Keratinocyte (primary cell): ENCODE measurements at regions not wholly inside any gene's neighbourhood (a gene's known extent, or its start where the extent isn't known, plus 50 kb on each side); places are given as distances from the start of the nearest gene placed in this dataset.

ENCODE experiments used
- DNase-seq: peaks from one replicate; pipeline ENCODE4 v3.0.0-alpha.2; 2011; ENCODE audit warnings: low read depth, missing footprints, low spot score
- FAIRE-seq: peaks from 2 replicates; lab custom pipeline; 2011; peaks lifted over from hg19 to GRCh38; lab: Jason Lieb, UNC
- H2AFZ ChIP-seq: 2 replicates; pipeline ENCODE4 v1.6.0; 2012; ENCODE audit warnings: low read length, control low read depth, inconsistent platforms; ENCODE audit not compliant: control insufficient read depth
- H3K27ac ChIP-seq: 2 replicates; pipeline ENCODE4 v1.5.1; 2011; ENCODE audit warnings: low read length; ENCODE audit not compliant: control insufficient read depth, insufficient read depth
- H3K27me3 ChIP-seq: 3 replicates; pipeline ENCODE4 v1.6.0; 2011; ENCODE audit warnings: low read length; ENCODE audit not compliant: control insufficient read depth, insufficient read depth; ENCODE audit errors: extremely low read depth
- H3K36me3 ChIP-seq, 2 experiments: 2 replicates in 1 of 2; 3 replicates in 1 of 2; pipeline ENCODE4 v1.5.1; 2011; ENCODE audit warnings: low read length in 2 of 2, mild to moderate bottlenecking in 1 of 2; ENCODE audit not compliant: control insufficient read depth in 2 of 2, insufficient read depth in 2 of 2; ENCODE audit errors: extremely low read depth in 1 of 2
- H3K4me1 ChIP-seq: 3 replicates; pipeline ENCODE4 v1.5.1; 2011; ENCODE audit warnings: low read length; ENCODE audit not compliant: control insufficient read depth, insufficient read depth; ENCODE audit errors: extremely low read depth
- H3K4me2 ChIP-seq: 3 replicates; pipeline ENCODE4 v1.6.0; 2011; ENCODE audit warnings: low read depth, low read length; ENCODE audit not compliant: control insufficient read depth, insufficient read depth; ENCODE audit errors: extremely low read depth
- H3K4me3 ChIP-seq, 3 experiments: fragments of 200-600 bp in 1 of 3; sonication (generic) in 1 of 3; 2 replicates in 2 of 3; 3 replicates in 1 of 3; pipeline ENCODE4 v1.5.1; 2011 to 2016; ENCODE audit warnings: low read length in 3 of 3, mild to moderate bottlenecking in 3 of 3, control low read depth in 2 of 3, inconsistent platforms in 1 of 3, low read depth in 1 of 3, mixed read lengths in 1 of 3, mixed run types in 1 of 3, moderate library complexity in 1 of 3; ENCODE audit not compliant: control insufficient read depth in 2 of 3, insufficient read depth in 2 of 3; ENCODE audit errors: extremely low read depth in 1 of 3
- H3K79me2 ChIP-seq: 2 replicates; pipeline ENCODE4 v1.6.0; 2012; ENCODE audit warnings: low read length; ENCODE audit not compliant: control insufficient read depth, insufficient read depth
- H3K9ac ChIP-seq: 3 replicates; pipeline ENCODE4 v1.6.0; 2011; ENCODE audit warnings: low read length; ENCODE audit not compliant: control insufficient read depth, insufficient read depth; ENCODE audit errors: extremely low read depth
- H3K9me1 ChIP-seq: 3 replicates; pipeline ENCODE4 v1.6.0; 2011; ENCODE audit warnings: low read length; ENCODE audit not compliant: control insufficient read depth, insufficient read depth; ENCODE audit errors: extremely low read depth
- H3K9me3 ChIP-seq: 2 replicates; pipeline ENCODE4 v1.5.1; 2012; ENCODE audit warnings: low read depth, low read length; ENCODE audit not compliant: control insufficient read depth
- H4K20me1 ChIP-seq: 3 replicates; pipeline ENCODE4 v1.6.0; 2011; ENCODE audit warnings: low read length; ENCODE audit not compliant: control insufficient read depth, insufficient read depth; ENCODE audit errors: extremely low read depth
- CTCF ChIP-seq, 3 experiments: IDR thresholded peaks in 1 of 3; conservative IDR thresholded peaks in 1 of 3; optimal IDR thresholded peaks in 1 of 3; 2 replicates in 2 of 3; 3 replicates in 1 of 3; pipeline versions ENCODE3 to v1.5.1; 2011; ENCODE audit warnings: low read length in 3 of 3, mild to moderate bottlenecking in 3 of 3, moderate library complexity in 2 of 3, control low read depth in 1 of 3, inconsistent platforms in 1 of 3; ENCODE audit not compliant: insufficient read depth in 2 of 3; ENCODE audit errors: extremely low read depth in 1 of 3
- EZH2 ChIP-seq: IDR thresholded peaks from one replicate; pipeline ENCODE4 v1.6.1; 2012; ENCODE audit warnings: inconsistent platforms, mild to moderate bottlenecking, low read length, moderate library complexity
- dilution Hi-C: fragments of 300-500 bp; cut with MboI; formaldehyde crosslinking; loops from one replicate; pipeline ENCODE4 v1.7.0; 2020; ENCODE audit warnings: low sequenced_read_pairs; ENCODE audit not compliant: extremely low pct_ligation_motif_present

- Histone ChIP-seq H3K36me3 (no peaks in the 10 kb centered on the region), H3K4me3 (no peak overlapping the region), H3K79me2 (no peaks in the 10 kb centered on the region), H3K4me1 (peaks cover 3% of the 10 kb centered on the region), H3K9me1 (no peaks in the 10 kb centered on the region), H3K27ac (no peak overlapping the region), H3K9me3 (no peaks in the 10 kb centered on the region), H2AFZ (no peak overlapping the region), H3K4me2 (no peak overlapping the region), H3K27me3 (peaks cover 10% of the 10 kb centered on the region), H4K20me1 (no peaks in the 10 kb centered on the region), H3K9ac (no peak overlapping the region)
- no peak for TF ChIP-seq EZH2
- dilution Hi-C loops, result no loop called here
- DNase-seq (no peak), FAIRE-seq (no peak)
These were observed 196.8 kb upstream of the LEF1 start for GRCh38 chr4:108365551-108365950.

GRCh38 chr4:108361886-108362285 lies 193.2 kb upstream of the LEF1 start:
- TF ChIP-seq EZH2 (no peak), CTCF (optimal IDR thresholded peaks at IDR 0.05 in 1 of 3, IDR thresholded peaks at IDR 0.05 in 1 of 3, conservative IDR thresholded peaks at IDR 0.05 in 1 of 3; ENCODE audit: extremely low read depth in 1 of 3, insufficient read depth in 2 of 3, low read length in 3 of 3) (no peak)
- Histone ChIP-seq H3K9ac (no peak overlapping the region), H3K9me1 (no peaks in the 10 kb centered on the region), H3K27ac (no peak overlapping the region), H3K4me3 (no peak overlapping the region), H3K27me3 (peaks cover 3% of the 10 kb centered on the region), H3K9me3 (no peaks in the 10 kb centered on the region), H3K36me3 (no peaks in the 10 kb centered on the region), H4K20me1 (no peaks in the 10 kb centered on the region), H3K4me2 (no peak overlapping the region), H3K4me1 (peaks cover 3% of the 10 kb centered on the region), H2AFZ (no peak overlapping the region), H3K79me2 (no peaks in the 10 kb centered on the region)
- FAIRE-seq (no peak), DNase-seq (no peak)
- dilution Hi-C loops, result no loop called here

GRCh38 chr4:108361446-108361820 lies 192.7 kb upstream of the LEF1 start:
- Histone ChIP-seq H3K9me1 (no peaks in the 10 kb centered on the region), H3K4me1 (peaks cover 3% of the 10 kb centered on the region), H3K27me3 (peaks cover 3% of the 10 kb centered on the region), H3K4me2 (no peak overlapping the region), H3K4me3 (no peak overlapping the region), H3K27ac (no peak overlapping the region), H3K36me3 (no peaks in the 10 kb centered on the region), H3K79me2 (no peaks in the 10 kb centered on the region), H3K9me3 (no peaks in the 10 kb centered on the region), H4K20me1 (no peaks in the 10 kb centered on the region), H3K9ac (no peak overlapping the region), H2AFZ (no peak overlapping the region)
- dilution Hi-C loops, result no loop called here
- no peak for DNase-seq
- no peak for FAIRE-seq
- TF ChIP-seq EZH2 (no peak), CTCF (optimal IDR thresholded peaks at IDR 0.05 in 1 of 3, IDR thresholded peaks at IDR 0.05 in 1 of 3, conservative IDR thresholded peaks at IDR 0.05 in 1 of 3; ENCODE audit: extremely low read depth in 1 of 3, insufficient read depth in 2 of 3, low read length in 3 of 3) (no peak)
